ENCODE measurements at regions not wholly inside any gene's neighbourhood (a gene's known extent, or its start where the extent isn't known, plus 50 kb on each side); places are given as distances from the start of the nearest gene placed in this dataset.

DNA sequence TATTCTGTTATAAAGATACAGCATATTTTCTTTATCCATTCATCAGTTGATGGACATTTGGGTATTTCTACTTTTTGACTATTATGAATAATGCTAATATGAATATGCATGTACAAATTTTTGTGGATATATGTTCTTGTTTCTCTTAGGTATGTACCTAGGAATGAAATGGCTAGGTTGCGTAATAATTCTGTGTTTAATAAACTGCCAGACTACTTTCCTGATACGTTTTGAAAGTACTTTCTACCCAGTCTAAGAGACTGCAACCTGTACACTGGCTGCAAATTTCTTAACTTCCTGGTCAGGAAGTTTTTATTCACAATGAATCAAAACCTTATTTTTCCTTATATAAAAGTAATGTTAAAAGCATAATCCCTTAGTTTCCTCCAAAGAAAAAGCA is 93.9 kb upstream of the STARD4 start:
- Mint-ChIP-seq H3K27ac (no peak overlapping the region), H3K9me3 (peaks cover 15% of the 10 kb centered on the region), H3K27me3 (ENCODE audit: low read depth) (no peaks in the 10 kb centered on the region), H3K4me1 (peaks cover 6% of the 10 kb centered on the region), H3K36me3 (peaks cover 6% of the 10 kb centered on the region; the same call in 1 of the 2 replicates), H3K4me3 (no peak overlapping the region)
- TF ChIP-seq ETV6 (CRISPR knock-in tag; IDR thresholded peaks at IDR 0.05) (no peak), ZNF396 (CRISPR knock-in tag; IDR thresholded peaks at IDR 0.05; ENCODE audit: borderline replicate concordance) (no peak), SMAD4 (CRISPR knock-in tag; IDR thresholded peaks at IDR 0.05) (no peak), ZNF317 (CRISPR knock-in tag; IDR thresholded peaks at IDR 0.05; ENCODE audit: borderline replicate concordance, low read depth) (no peak), TEAD4 (CRISPR knock-in tag; IDR thresholded peaks at IDR 0.05) (no peak), ZBTB21 (CRISPR knock-in tag; IDR thresholded peaks at IDR 0.05; ENCODE audit: borderline replicate concordance) (no peak), TP53 (CRISPR knock-in tag; IDR thresholded peaks at IDR 0.05) (no peak)
- TF ChIP-seq, protein P1, sequence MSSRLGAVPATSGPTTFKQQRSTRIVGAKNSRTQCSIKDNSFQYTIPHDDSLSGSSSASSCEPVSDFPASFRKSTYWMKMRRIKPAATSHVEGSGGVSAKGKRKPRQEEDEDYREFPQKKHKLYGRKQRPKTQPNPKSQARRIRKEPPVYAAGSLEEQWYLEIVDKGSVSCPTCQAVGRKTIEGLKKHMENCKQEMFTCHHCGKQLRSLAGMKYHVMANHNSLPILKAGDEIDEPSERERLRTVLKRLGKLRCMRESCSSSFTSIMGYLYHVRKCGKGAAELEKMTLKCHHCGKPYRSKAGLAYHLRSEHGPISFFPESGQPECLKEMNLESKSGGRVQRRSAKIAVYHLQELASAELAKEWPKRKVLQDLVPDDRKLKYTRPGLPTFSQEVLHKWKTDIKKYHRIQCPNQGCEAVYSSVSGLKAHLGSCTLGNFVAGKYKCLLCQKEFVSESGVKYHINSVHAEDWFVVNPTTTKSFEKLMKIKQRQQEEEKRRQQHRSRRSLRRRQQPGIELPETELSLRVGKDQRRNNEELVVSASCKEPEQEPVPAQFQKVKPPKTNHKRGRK (CRISPR knock-in tag; IDR thresholded peaks at IDR 0.05; ENCODE audit: borderline replicate concordance), result no peak
- TF ChIP-seq, protein P2, sequence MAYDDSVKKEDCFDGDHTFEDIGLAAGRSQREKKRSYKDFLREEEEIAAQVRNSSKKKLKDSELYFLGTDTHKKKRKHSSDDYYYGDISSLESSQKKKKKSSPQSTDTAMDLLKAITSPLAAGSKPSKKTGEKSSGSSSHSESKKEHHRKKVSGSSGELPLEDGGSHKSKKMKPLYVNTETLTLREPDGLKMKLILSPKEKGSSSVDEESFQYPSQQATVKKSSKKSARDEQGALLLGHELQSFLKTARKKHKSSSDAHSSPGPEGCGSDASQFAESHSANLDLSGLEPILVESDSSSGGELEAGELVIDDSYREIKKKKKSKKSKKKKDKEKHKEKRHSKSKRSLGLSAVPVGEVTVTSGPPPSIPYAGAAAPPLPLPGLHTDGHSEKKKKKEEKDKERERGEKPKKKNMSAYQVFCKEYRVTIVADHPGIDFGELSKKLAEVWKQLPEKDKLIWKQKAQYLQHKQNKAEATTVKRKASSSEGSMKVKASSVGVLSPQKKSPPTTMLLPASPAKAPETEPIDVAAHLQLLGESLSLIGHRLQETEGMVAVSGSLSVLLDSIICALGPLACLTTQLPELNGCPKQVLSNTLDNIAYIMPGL (CRISPR knock-in tag; IDR thresholded peaks at IDR 0.05), result no peak
- TF ChIP-seq, protein P3, sequence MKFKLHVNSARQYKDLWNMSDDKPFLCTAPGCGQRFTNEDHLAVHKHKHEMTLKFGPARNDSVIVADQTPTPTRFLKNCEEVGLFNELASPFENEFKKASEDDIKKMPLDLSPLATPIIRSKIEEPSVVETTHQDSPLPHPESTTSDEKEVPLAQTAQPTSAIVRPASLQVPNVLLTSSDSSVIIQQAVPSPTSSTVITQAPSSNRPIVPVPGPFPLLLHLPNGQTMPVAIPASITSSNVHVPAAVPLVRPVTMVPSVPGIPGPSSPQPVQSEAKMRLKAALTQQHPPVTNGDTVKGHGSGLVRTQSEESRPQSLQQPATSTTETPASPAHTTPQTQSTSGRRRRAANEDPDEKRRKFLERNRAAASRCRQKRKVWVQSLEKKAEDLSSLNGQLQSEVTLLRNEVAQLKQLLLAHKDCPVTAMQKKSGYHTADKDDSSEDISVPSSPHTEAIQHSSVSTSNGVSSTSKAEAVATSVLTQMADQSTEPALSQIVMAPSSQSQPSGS (CRISPR knock-in tag; IDR thresholded peaks at IDR 0.05; ENCODE audit: borderline replicate concordance, low read depth), result no peak
- TF ChIP-seq, protein P4, sequence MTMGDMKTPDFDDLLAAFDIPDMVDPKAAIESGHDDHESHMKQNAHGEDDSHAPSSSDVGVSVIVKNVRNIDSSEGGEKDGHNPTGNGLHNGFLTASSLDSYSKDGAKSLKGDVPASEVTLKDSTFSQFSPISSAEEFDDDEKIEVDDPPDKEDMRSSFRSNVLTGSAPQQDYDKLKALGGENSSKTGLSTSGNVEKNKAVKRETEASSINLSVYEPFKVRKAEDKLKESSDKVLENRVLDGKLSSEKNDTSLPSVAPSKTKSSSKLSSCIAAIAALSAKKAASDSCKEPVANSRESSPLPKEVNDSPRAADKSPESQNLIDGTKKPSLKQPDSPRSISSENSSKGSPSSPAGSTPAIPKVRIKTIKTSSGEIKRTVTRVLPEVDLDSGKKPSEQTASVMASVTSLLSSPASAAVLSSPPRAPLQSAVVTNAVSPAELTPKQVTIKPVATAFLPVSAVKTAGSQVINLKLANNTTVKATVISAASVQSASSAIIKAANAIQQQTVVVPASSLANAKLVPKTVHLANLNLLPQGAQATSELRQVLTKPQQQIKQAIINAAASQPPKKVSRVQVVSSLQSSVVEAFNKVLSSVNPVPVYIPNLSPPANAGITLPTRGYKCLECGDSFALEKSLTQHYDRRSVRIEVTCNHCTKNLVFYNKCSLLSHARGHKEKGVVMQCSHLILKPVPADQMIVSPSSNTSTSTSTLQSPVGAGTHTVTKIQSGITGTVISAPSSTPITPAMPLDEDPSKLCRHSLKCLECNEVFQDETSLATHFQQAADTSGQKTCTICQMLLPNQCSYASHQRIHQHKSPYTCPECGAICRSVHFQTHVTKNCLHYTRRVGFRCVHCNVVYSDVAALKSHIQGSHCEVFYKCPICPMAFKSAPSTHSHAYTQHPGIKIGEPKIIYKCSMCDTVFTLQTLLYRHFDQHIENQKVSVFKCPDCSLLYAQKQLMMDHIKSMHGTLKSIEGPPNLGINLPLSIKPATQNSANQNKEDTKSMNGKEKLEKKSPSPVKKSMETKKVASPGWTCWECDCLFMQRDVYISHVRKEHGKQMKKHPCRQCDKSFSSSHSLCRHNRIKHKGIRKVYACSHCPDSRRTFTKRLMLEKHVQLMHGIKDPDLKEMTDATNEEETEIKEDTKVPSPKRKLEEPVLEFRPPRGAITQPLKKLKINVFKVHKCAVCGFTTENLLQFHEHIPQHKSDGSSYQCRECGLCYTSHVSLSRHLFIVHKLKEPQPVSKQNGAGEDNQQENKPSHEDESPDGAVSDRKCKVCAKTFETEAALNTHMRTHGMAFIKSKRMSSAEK (CRISPR knock-in tag; IDR thresholded peaks at IDR 0.05; ENCODE audit: borderline replicate concordance), result no peak
- TF ChIP-seq, protein P5, sequence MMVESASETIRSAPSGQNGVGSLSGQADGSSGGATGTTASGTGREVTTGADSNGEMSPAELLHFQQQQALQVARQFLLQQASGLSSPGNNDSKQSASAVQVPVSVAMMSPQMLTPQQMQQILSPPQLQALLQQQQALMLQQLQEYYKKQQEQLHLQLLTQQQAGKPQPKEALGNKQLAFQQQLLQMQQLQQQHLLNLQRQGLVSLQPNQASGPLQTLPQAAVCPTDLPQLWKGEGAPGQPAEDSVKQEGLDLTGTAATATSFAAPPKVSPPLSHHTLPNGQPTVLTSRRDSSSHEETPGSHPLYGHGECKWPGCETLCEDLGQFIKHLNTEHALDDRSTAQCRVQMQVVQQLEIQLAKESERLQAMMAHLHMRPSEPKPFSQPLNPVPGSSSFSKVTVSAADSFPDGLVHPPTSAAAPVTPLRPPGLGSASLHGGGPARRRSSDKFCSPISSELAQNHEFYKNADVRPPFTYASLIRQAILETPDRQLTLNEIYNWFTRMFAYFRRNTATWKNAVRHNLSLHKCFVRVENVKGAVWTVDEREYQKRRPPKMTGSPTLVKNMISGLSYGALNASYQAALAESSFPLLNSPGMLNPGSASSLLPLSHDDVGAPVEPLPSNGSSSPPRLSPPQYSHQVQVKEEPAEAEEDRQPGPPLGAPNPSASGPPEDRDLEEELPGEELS (CRISPR knock-in tag; IDR thresholded peaks at IDR 0.05), result no peak
- ChIA-PET CTCF (no interaction called here), POLR2A (no interaction called here)
- DNase-seq (ENCODE audit: low spot score) (no peak), ATAC-seq (no peak)

DNA sequence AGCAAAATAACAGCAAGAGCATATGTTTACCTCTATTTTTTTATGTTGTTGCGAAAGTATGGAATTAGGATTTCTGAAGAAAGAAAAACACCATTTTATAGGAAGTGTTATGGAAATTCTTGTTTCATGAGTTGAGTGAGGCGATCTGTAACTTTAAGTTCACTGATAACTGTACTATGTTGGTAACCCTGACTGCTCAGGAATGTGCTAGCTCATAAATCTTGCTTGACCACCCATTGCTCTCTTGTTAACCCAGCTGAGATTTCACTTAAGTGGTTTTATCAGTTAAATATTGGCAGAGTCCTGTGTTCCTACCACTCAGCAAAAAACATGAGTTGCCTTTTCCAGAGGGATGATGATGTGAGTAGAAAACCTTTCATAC is 91.1 kb upstream of the STARD4 start:
- ATAC-seq, result no peak
- CTCF ChIA-PET, result no interaction called here

More for the DNA sequence above, 91.1 kb upstream of the STARD4 start:
- DNase-seq (ENCODE audit: low spot score), result no peak
- no peaks in the 10 kb centered on the region; the same call in none of the 2 replicates for H3K9me3 Mint-ChIP-seq
- no peak overlapping the region for H3K27ac Mint-ChIP-seq
- no peak for TF ChIP-seq CREM (CRISPR knock-in tag; IDR thresholded peaks at IDR 0.05)
- no peak for TF ChIP-seq EMX1 (CRISPR knock-in tag; IDR thresholded peaks at IDR 0.05)
- H3K36me3 Mint-ChIP-seq, result no peaks in the 10 kb centered on the region
- H3K4me3 Mint-ChIP-seq, result no peak overlapping the region
- no peaks in the 10 kb centered on the region for H3K27me3 Mint-ChIP-seq (ENCODE audit: low read depth)
- peaks cover 16% of the 10 kb centered on the region for H3K4me1 Mint-ChIP-seq
- POLR2A ChIA-PET, result no interaction called here
